Upper lobe of left lung (tissue), 6 donors: ENCODE measurements at regions not wholly inside any gene's neighbourhood (a gene's known extent, or its start where the extent isn't known, plus 50 kb on each side); places are given as distances from the start of the nearest gene placed in this dataset.

Experiments
- ATAC-seq, 2 donors: fragments of 200-7000 bp; cut with Tn5 transposase; one replicate each; pipeline ENCODE4 v1.9.1; 2022; ENCODE audit warnings: mild to moderate bottlenecking in 2 of 2, moderate library complexity in 2 of 2; ENCODE audit not compliant: low FRiP score in 2 of 2
- DNase-seq, 2 donors: peaks; one replicate each; pipeline ENCODE4 v3.0.0-alpha.2; 2019 to 2020
- H3K27ac ChIP-seq, 4 donors: fragments of 200-600 bp; sonication (generic); one replicate each; pipeline ENCODE4 v1.5.1; 2016 to 2019
- H3K27me3 ChIP-seq, 4 donors: fragments of 200-600 bp; sonication (generic); one replicate each; pipeline ENCODE4 v1.5.1; 2017 to 2019
- H3K36me3 ChIP-seq, 4 donors: fragments of 200-600 bp; sonication (generic); one replicate each; pipeline ENCODE4 v1.5.1; 2016 to 2019
- H3K4me1 ChIP-seq, 4 donors: fragments of 200-600 bp; sonication (generic); one replicate each; pipeline ENCODE4 v1.5.1; 2018 to 2019
- H3K4me3 ChIP-seq, 4 donors: fragments of 200-600 bp; sonication (generic); one replicate each; pipeline ENCODE4 v1.5.1; 2017 to 2019; ENCODE audit warnings: mild to moderate bottlenecking in 2 of 4, moderate library complexity in 1 of 4
- H3K9me3 ChIP-seq, 4 donors: fragments of 200-600 bp; sonication (generic); one replicate each; pipeline ENCODE4 v1.5.1; 2018 to 2019
- CTCF ChIP-seq, 6 experiments: fragments of 450-650 bp in 4 of 6; fragments of 200-600 bp in 2 of 6; sonication (generic) in 2 of 6; IDR thresholded peaks; one replicate each; pipeline ENCODE4 v1.5.1; 2016 to 2019; ENCODE audit warnings: antibody characterized with exemption in 6 of 6
- EP300 ChIP-seq, 4 donors: sonication (generic); formaldehyde crosslinking; IDR thresholded peaks; one replicate each; pipeline ENCODE4 v1.5.1; 2017; ENCODE audit warnings: antibody characterized with exemption in 4 of 4, control low read depth in 2 of 4
- POLR2A ChIP-seq, 4 donors: fragments of 450-650 bp; IDR thresholded peaks; one replicate each; pipeline ENCODE4 v1.5.1; 2016 to 2017; ENCODE audit warnings: antibody characterized with exemption in 4 of 4, mild to moderate bottlenecking in 2 of 4
- POLR2AphosphoS5 ChIP-seq, 2 donors: sonication (generic); formaldehyde crosslinking; IDR thresholded peaks; one replicate each; pipeline ENCODE4 v1.5.1; 2017; ENCODE audit warnings: antibody characterized with exemption in 2 of 2
- WGBS, 2 donors: methylation state at CpG; one replicate each; pipeline ENCODE4 v1.1.5; 2017 to 2018; 5-methylcytosine and 5-hydroxymethylcytosine counted together
- donor health status: DM: no; HTN: no; CAD: no; lungs with moderate emphysema.
- donor health status: DM: no; HTN: yes; CAD: no; lungs with severe emphysema.

GRCh38 chr15:96135166-96136093 is 195.1 kb upstream of the NR2F2 start:
- Histone ChIP-seq H3K9me3 (no peaks in the 10 kb centered on the region), H3K4me1 (no peaks in the 10 kb centered on the region), H3K27ac (no peak overlapping the region), H3K36me3 (no peaks in the 10 kb centered on the region), H3K27me3 (no peaks in the 10 kb centered on the region), H3K4me3 (no peak overlapping the region)
- 96 to 97% methylated on average over 36 of the region's 36 CpGs for WGBS, 2 donors
- TF ChIP-seq CTCF (IDR thresholded peaks at IDR 0.05) (no peak), POLR2AphosphoS5 (IDR thresholded peaks at IDR 0.05) (no peak)
- ATAC-seq (no peak), DNase-seq (no peak)

- Histone ChIP-seq H3K27me3 (no peaks in the 10 kb centered on the region), H3K36me3 (no peaks in the 10 kb centered on the region), H3K4me3 (no peak overlapping the region), H3K27ac (no peak overlapping the region), H3K4me1 (no peaks in the 10 kb centered on the region), H3K9me3 (no peaks in the 10 kb centered on the region)
- TF ChIP-seq CTCF (IDR thresholded peaks at IDR 0.05): no peak
- no peak for TF ChIP-seq POLR2AphosphoS5 (IDR thresholded peaks at IDR 0.05)
- no peak for TF ChIP-seq POLR2A (IDR thresholded peaks at IDR 0.05)
- TF ChIP-seq EP300 (IDR thresholded peaks at IDR 0.05): no peak
- no peak for DNase-seq
- ATAC-seq: no peak
Measured at GRCh38 chr15:96138985-96139384, 191.5 kb upstream of the NR2F2 start.

GRCh38 chr15:96142498-96142897 is 188.0 kb upstream of the NR2F2 start:
- WGBS, 2 donors: 68 to 69% methylated on average over 5 of the region's 5 CpGs
- Histone ChIP-seq H3K27ac (no peak overlapping the region), H3K36me3 (no peaks in the 10 kb centered on the region), H3K27me3 (no peaks in the 10 kb centered on the region), H3K9me3 (no peaks in the 10 kb centered on the region), H3K4me1 (no peaks in the 10 kb centered on the region), H3K4me3 (no peak overlapping the region)
- DNase-seq (no peak), ATAC-seq (no peak)
- TF ChIP-seq EP300 (IDR thresholded peaks at IDR 0.05) (no peak), CTCF (IDR thresholded peaks at IDR 0.05) (no peak), POLR2AphosphoS5 (IDR thresholded peaks at IDR 0.05) (no peak), POLR2A (IDR thresholded peaks at IDR 0.05) (no peak)

- no peaks in the 10 kb centered on the region for H3K9me3 ChIP-seq
- no peak for ATAC-seq
- no peak overlapping the region for H3K27ac ChIP-seq
- DNase-seq: no peak
- 65 to 83% methylated on average over 2 of the region's 2 CpGs for WGBS, 2 donors
- no peaks in the 10 kb centered on the region for H3K36me3 ChIP-seq
- no peaks in the 10 kb centered on the region for H3K4me1 ChIP-seq
- no peak overlapping the region for H3K4me3 ChIP-seq
- no peak for TF ChIP-seq CTCF (IDR thresholded peaks at IDR 0.05)
- TF ChIP-seq EP300 (IDR thresholded peaks at IDR 0.05): no peak
- no peak for TF ChIP-seq POLR2A (IDR thresholded peaks at IDR 0.05)
- TF ChIP-seq POLR2AphosphoS5 (IDR thresholded peaks at IDR 0.05): no peak
- H3K27me3 ChIP-seq: no peaks in the 10 kb centered on the region
Measured at GRCh38 chr15:96144734-96145133, 185.8 kb upstream of the NR2F2 start.

- Histone ChIP-seq H3K36me3 (no peaks in the 10 kb centered on the region), H3K4me1 (no peaks in the 10 kb centered on the region), H3K4me3 (no peak overlapping the region), H3K9me3 (no peaks in the 10 kb centered on the region), H3K27me3 (no peaks in the 10 kb centered on the region), H3K27ac (no peak overlapping the region)
- WGBS, 2 donors: 74 to 79% methylated on average over 6 of the region's 6 CpGs
- no peak for DNase-seq
- ATAC-seq: no peak
- TF ChIP-seq CTCF (IDR thresholded peaks at IDR 0.05): no peak
- no peak for TF ChIP-seq POLR2A (IDR thresholded peaks at IDR 0.05)
- no peak for TF ChIP-seq POLR2AphosphoS5 (IDR thresholded peaks at IDR 0.05)
- no peak for TF ChIP-seq EP300 (IDR thresholded peaks at IDR 0.05)
Measured at GRCh38 chr15:96146726-96147125, 183.8 kb upstream of the NR2F2 start.
